ENCODE measurements at regions not wholly inside any gene's neighbourhood (a gene's known extent, or its start where the extent isn't known, plus 50 kb on each side); places are given as distances from the start of the nearest gene placed in this dataset.

DNA sequence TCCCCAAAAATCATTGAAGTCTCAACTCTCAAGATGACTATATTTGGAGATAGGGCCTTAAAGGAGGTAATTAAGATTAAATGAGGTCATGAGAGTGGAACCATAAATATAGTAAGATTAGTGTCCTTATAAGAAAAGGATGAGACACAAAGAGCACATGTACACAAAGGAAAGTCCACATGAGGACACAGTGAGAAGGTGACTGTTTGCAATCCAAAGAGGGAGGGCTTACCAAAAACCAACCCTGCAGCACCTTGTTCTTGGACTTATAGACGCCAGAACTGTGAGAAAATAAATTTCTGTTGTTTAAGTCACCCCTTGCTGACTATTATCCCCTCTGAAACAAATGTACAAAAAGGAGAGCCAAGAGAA is 150.4 kb upstream of the SMLR1 start:
- TF ChIP-seq POLR2A (IDR thresholded peaks at IDR 0.05) = no peak
- TF ChIP-seq, protein P1, sequence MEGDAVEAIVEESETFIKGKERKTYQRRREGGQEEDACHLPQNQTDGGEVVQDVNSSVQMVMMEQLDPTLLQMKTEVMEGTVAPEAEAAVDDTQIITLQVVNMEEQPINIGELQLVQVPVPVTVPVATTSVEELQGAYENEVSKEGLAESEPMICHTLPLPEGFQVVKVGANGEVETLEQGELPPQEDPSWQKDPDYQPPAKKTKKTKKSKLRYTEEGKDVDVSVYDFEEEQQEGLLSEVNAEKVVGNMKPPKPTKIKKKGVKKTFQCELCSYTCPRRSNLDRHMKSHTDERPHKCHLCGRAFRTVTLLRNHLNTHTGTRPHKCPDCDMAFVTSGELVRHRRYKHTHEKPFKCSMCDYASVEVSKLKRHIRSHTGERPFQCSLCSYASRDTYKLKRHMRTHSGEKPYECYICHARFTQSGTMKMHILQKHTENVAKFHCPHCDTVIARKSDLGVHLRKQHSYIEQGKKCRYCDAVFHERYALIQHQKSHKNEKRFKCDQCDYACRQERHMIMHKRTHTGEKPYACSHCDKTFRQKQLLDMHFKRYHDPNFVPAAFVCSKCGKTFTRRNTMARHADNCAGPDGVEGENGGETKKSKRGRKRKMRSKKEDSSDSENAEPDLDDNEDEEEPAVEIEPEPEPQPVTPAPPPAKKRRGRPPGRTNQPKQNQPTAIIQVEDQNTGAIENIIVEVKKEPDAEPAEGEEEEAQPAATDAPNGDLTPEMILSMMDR (IDR thresholded peaks at IDR 0.05) = no peak
